ENCODE measurements at regions not wholly inside any gene's neighbourhood (a gene's known extent, or its start where the extent isn't known, plus 50 kb on each side); places are given as distances from the start of the nearest gene placed in this dataset.

- no peak for TF ChIP-seq CTCF (IDR thresholded peaks at IDR 0.05; ENCODE audit: low read depth, low read length)
- TF ChIP-seq EZH2phosphoT487 (IDR thresholded peaks at IDR 0.05; ENCODE audit: low read depth), result no peak
Measured at GRCh38 chr12:58163021-58163420, 221.7 kb downstream of the ATP23 start.
